ENCODE measurements at regions not wholly inside any gene's neighbourhood (a gene's known extent, or its start where the extent isn't known, plus 50 kb on each side); places are given as distances from the start of the nearest gene placed in this dataset.

- H3K27ac ChIP-seq: no peak overlapping the region
- no peaks in the 10 kb centered on the region for H3K27me3 ChIP-seq
- H3K4me3 ChIP-seq: no peak overlapping the region
- no peak overlapping the region for H2AFZ ChIP-seq
- no peaks in the 10 kb centered on the region for H3K36me3 ChIP-seq (replicated peaks; ENCODE audit: insufficient read depth, low read depth)
- TF ChIP-seq CTCF (IDR thresholded peaks at IDR 0.05; ENCODE audit: poor library complexity) (no peak), EZH2phosphoT487 (IDR thresholded peaks at IDR 0.05; ENCODE audit: low read depth, severe bottlenecking, unreplicated experiment) (no peak), EZH2 (IDR thresholded peaks at IDR 0.05; ENCODE audit: borderline replicate concordance) (no peak)
- H3K4me1 ChIP-seq (ENCODE audit: insufficient read depth): no peaks in the 10 kb centered on the region
- H3K9me2 ChIP-seq (replicated peaks; ENCODE audit: insufficient read depth): no peaks in the 10 kb centered on the region
- H3K4me2 ChIP-seq: no peak overlapping the region
- H4K20me1 ChIP-seq (ENCODE audit: insufficient read depth, poor library complexity, severe bottlenecking): no peaks in the 10 kb centered on the region
- no peaks in the 10 kb centered on the region for H3K79me2 ChIP-seq
- H3K9me3 ChIP-seq (ENCODE audit: low read depth): no peaks in the 10 kb centered on the region
- no peak for DNase-seq (ENCODE audit: low spot score)
- 94% methylated on average over 2 of the region's 2 CpGs for WGBS (ENCODE audit: low lambda C conversion rate, missing lambda C conversion rate)
Observed at GRCh38 chr2:48210189-48210588, 104.3 kb upstream of the FOXN2 start.

GRCh38 chr2:48213646-48214045 is 100.8 kb upstream of the FOXN2 start:
- no peaks in the 10 kb centered on the region for H3K27me3 ChIP-seq
- WGBS (ENCODE audit: low lambda C conversion rate, missing lambda C conversion rate): 87% methylated on average over 3 of the region's 3 CpGs

GRCh38 chr2:48218169-48218568 is 96.3 kb upstream of the FOXN2 start:
- 86% methylated on average over 2 of the region's 2 CpGs for WGBS (ENCODE audit: low lambda C conversion rate, missing lambda C conversion rate)
- H3K4me3 ChIP-seq: no peak overlapping the region
- no peak for DNase-seq (ENCODE audit: low spot score)
- H3K4me1 ChIP-seq (ENCODE audit: insufficient read depth): no peaks in the 10 kb centered on the region
- no peak overlapping the region for H3K4me2 ChIP-seq
- no peak overlapping the region for H2AFZ ChIP-seq
- no peaks in the 10 kb centered on the region for H3K9me2 ChIP-seq (replicated peaks; ENCODE audit: insufficient read depth)
- H3K36me3 ChIP-seq (replicated peaks; ENCODE audit: insufficient read depth, low read depth): no peaks in the 10 kb centered on the region
- H3K79me2 ChIP-seq: no peaks in the 10 kb centered on the region
- no peaks in the 10 kb centered on the region for H4K20me1 ChIP-seq (ENCODE audit: insufficient read depth, poor library complexity, severe bottlenecking)
- no peaks in the 10 kb centered on the region for H3K9me3 ChIP-seq (ENCODE audit: low read depth)
- TF ChIP-seq EZH2 (IDR thresholded peaks at IDR 0.05; ENCODE audit: borderline replicate concordance) (no peak), CTCF (IDR thresholded peaks at IDR 0.05; ENCODE audit: poor library complexity) (no peak), EZH2phosphoT487 (IDR thresholded peaks at IDR 0.05; ENCODE audit: low read depth, severe bottlenecking, unreplicated experiment) (no peak)
- no peaks in the 10 kb centered on the region for H3K27me3 ChIP-seq
- no peak overlapping the region for H3K27ac ChIP-seq

More at GRCh38 chr2:48213646-48214045, 100.8 kb upstream of the FOXN2 start:
- H3K27ac ChIP-seq: no peak overlapping the region
- no peaks in the 10 kb centered on the region for H3K36me3 ChIP-seq (replicated peaks; ENCODE audit: insufficient read depth, low read depth)
- no peak for DNase-seq (ENCODE audit: low spot score)
- no peaks in the 10 kb centered on the region for H3K9me2 ChIP-seq (replicated peaks; ENCODE audit: insufficient read depth)
- no peaks in the 10 kb centered on the region for H3K9me3 ChIP-seq (ENCODE audit: low read depth)
- no peak for TF ChIP-seq EZH2 (IDR thresholded peaks at IDR 0.05; ENCODE audit: borderline replicate concordance)
- no peak for TF ChIP-seq CTCF (IDR thresholded peaks at IDR 0.05; ENCODE audit: poor library complexity)
- no peak for TF ChIP-seq EZH2phosphoT487 (IDR thresholded peaks at IDR 0.05; ENCODE audit: low read depth, severe bottlenecking, unreplicated experiment)
- no peaks in the 10 kb centered on the region for H3K4me1 ChIP-seq (ENCODE audit: insufficient read depth)
- no peak overlapping the region for H3K4me3 ChIP-seq
- no peaks in the 10 kb centered on the region for H4K20me1 ChIP-seq (ENCODE audit: insufficient read depth, poor library complexity, severe bottlenecking)
- H3K79me2 ChIP-seq: no peaks in the 10 kb centered on the region
- H3K4me2 ChIP-seq: no peak overlapping the region
- H2AFZ ChIP-seq: no peak overlapping the region

GRCh38 chr2:48219234-48219554 is 95.3 kb upstream of the FOXN2 start:
- no peak overlapping the region for H2AFZ ChIP-seq
- no peaks in the 10 kb centered on the region for H3K79me2 ChIP-seq
- no peaks in the 10 kb centered on the region for H3K36me3 ChIP-seq (replicated peaks; ENCODE audit: insufficient read depth, low read depth)
- no peaks in the 10 kb centered on the region for H3K9me2 ChIP-seq (replicated peaks; ENCODE audit: insufficient read depth)
- WGBS (ENCODE audit: low lambda C conversion rate, missing lambda C conversion rate): 74% methylated on average over 3 of the region's 3 CpGs
- no peaks in the 10 kb centered on the region for H3K4me1 ChIP-seq (ENCODE audit: insufficient read depth)
- no peak overlapping the region for H3K4me3 ChIP-seq
- DNase-seq (ENCODE audit: low spot score): no peak
- no peak for TF ChIP-seq EZH2 (IDR thresholded peaks at IDR 0.05; ENCODE audit: borderline replicate concordance)
- no peak for TF ChIP-seq CTCF (IDR thresholded peaks at IDR 0.05; ENCODE audit: poor library complexity)
- no peak for TF ChIP-seq EZH2phosphoT487 (IDR thresholded peaks at IDR 0.05; ENCODE audit: low read depth, severe bottlenecking, unreplicated experiment)
- H4K20me1 ChIP-seq (ENCODE audit: insufficient read depth, poor library complexity, severe bottlenecking): no peaks in the 10 kb centered on the region
- H3K4me2 ChIP-seq: no peak overlapping the region
- no peaks in the 10 kb centered on the region for H3K9me3 ChIP-seq (ENCODE audit: low read depth)
- H3K27me3 ChIP-seq: no peaks in the 10 kb centered on the region
- H3K27ac ChIP-seq: peak overlapping the region; percentile 71

Data from hepatocyte (in vitro differentiated cells).